ENCODE measurements at regions not wholly inside any gene's neighbourhood (a gene's known extent, or its start where the extent isn't known, plus 50 kb on each side); places are given as distances from the start of the nearest gene placed in this dataset.

GRCh38 chr2:105515581-105516415, 116.9 kb upstream of the FHL2 start:
- TF ChIP-seq ZNF24 (tag by site-specific recombination; IDR thresholded peaks at IDR 0.05) (no peak), ZNF404 (tag by site-specific recombination; IDR thresholded peaks at IDR 0.05) (no peak)
